Spleen (tissue), 7 donors: ENCODE measurements at regions not wholly inside any gene's neighbourhood (a gene's known extent, or its start where the extent isn't known, plus 50 kb on each side); places are given as distances from the start of the nearest gene placed in this dataset.

Source experiments
- CTCF ChIP-seq, 11 experiments: fragments of 200-600 bp in 7 of 11; fragments of 450-650 bp in 4 of 11; sonication (generic) in 4 of 11; IDR thresholded peaks in 8 of 11; conservative IDR thresholded peaks in 3 of 11; 1 replicate in 7 of 11; 2 replicates in 4 of 11; pipeline versions ENCODE4 v1.4.0 to v1.8.0; 2016 to 2021; ENCODE audit warnings: antibody characterized with exemption in 11 of 11, inconsistent platforms in 4 of 11, mild to moderate bottlenecking in 1 of 11
- POLR2A ChIP-seq, 3 donors: fragments of 450-650 bp; IDR thresholded peaks; one replicate each; pipeline ENCODE4 v1.5.1; 2017; ENCODE audit warnings: antibody characterized with exemption in 3 of 3, mild to moderate bottlenecking in 1 of 3
- POLR2AphosphoS5 ChIP-seq, 3 donors: sonication (generic); formaldehyde crosslinking; IDR thresholded peaks; one replicate each; pipeline ENCODE4 v1.5.1; 2017; ENCODE audit warnings: antibody characterized with exemption in 3 of 3
- donor health status: DM: no; HTN: no; CAD: no; lungs with moderate emphysema.
- donor health status: DM: no; HTN: no; CAD: no.
- donor health status: DM: no; HTN: no; CAD: no.

DNA sequence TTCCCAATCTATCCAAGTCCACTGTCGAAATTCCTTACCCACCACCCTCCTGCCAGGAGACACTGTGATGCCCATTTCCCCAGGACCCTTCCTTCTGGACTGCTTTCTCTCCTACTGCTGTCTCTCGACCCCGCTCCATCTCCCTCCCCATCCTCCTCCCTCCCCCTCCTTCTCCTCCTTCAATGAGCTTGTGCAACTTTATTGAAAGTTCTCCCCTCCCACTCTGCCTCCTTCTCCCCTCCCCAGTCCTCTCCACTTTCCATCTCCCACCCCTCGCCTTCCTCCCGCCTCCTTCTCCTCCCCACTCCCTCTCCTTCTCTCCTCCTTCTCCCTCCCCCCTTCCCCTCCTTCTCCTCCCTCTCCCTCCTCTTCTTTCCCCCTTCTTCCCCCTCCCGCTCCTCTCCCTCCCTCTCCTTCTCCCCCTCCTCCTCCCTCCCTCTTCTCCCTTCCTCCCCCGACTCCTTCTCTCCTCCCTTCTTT is 116.6 kb upstream of the FAT1 start:
- no peak for TF ChIP-seq CTCF (IDR thresholded peaks at IDR 0.05 in 8 of 11, conservative IDR thresholded peaks at IDR 0.05 in 3 of 11)
- TF ChIP-seq POLR2A (IDR thresholded peaks at IDR 0.05): no peak
- no peak for TF ChIP-seq POLR2AphosphoS5 (IDR thresholded peaks at IDR 0.05)
